Endothelial cell of umbilical vein (primary cell): ENCODE measurements at regions not wholly inside any gene's neighbourhood (a gene's known extent, or its start where the extent isn't known, plus 50 kb on each side); places are given as distances from the start of the nearest gene placed in this dataset.

Source experiments
- BruUV-seq: library from RNA; stranded (reverse); fragments of 400-500 nt; replicated peaks from 2 replicates; lab custom pipeline; 2021; lab: Mats Ljungman, UMichigan
- CTCF ChIA-PET: fragments of 300-600, 350-600 bp; sonication (Branson Sonifier 250); formaldehyde crosslinking; loops from one replicate; lab custom pipeline; 2021; ENCODE audit warnings: antibody characterized with exemption, inconsistent platforms; lab: Charles Lee
- POLR2A ChIA-PET: fragments of 300-600, 350-600 bp; sonication (Branson Sonifier 250); formaldehyde crosslinking; loops from one replicate; lab custom pipeline; 2021; ENCODE audit warnings: antibody characterized with exemption, inconsistent platforms; lab: Charles Lee
- DNase-seq: peaks from one replicate; pipeline ENCODE4 v3.0.0-alpha.2; 2011; ENCODE audit warnings: low read depth, low spot score
- FAIRE-seq: peaks from 2 replicates; lab custom pipeline; 2011; peaks lifted over from hg19 to GRCh38; lab: Jason Lieb, UNC
- H2AFZ ChIP-seq: 2 replicates; pipeline ENCODE4 v1.6.0; 2012; ENCODE audit warnings: low read depth, low read length, control low read depth, inconsistent platforms
- H3K27ac ChIP-seq: 2 replicates; pipeline ENCODE4 v1.5.1; 2011; ENCODE audit warnings: low read depth, mild to moderate bottlenecking, control low read depth, low read length, moderate library complexity; ENCODE audit not compliant: insufficient read depth
- H3K27me3 ChIP-seq, 2 experiments: 2 replicates each; pipeline versions ENCODE4 v1.6.0 to v1.6.1; 2011; ENCODE audit warnings: low read length in 2 of 2, mixed read lengths in 1 of 2; ENCODE audit not compliant: control insufficient read depth in 2 of 2, insufficient read depth in 2 of 2
- H3K36me3 ChIP-seq, 2 experiments: 2 replicates in 1 of 2; 3 replicates in 1 of 2; pipeline ENCODE4 v1.5.1; 2011; ENCODE audit warnings: low read length in 2 of 2, mild to moderate bottlenecking in 1 of 2, moderate library complexity in 1 of 2; ENCODE audit not compliant: control insufficient read depth in 2 of 2, insufficient read depth in 2 of 2; ENCODE audit errors: extremely low read depth in 1 of 2
- H3K4me1 ChIP-seq: 3 replicates; pipeline ENCODE4 v1.5.1; 2011; ENCODE audit warnings: mild to moderate bottlenecking, low read length; ENCODE audit not compliant: control insufficient read depth, insufficient read depth; ENCODE audit errors: extremely low read depth
- H3K4me2 ChIP-seq: 2 replicates; pipeline ENCODE4 v1.6.1; 2011; ENCODE audit warnings: low read length, control low read depth, mixed read lengths; ENCODE audit not compliant: insufficient read depth
- H3K4me3 ChIP-seq, 3 experiments: fragments of 200-600 bp in 1 of 3; sonication (generic), shearing (Covaris generic) in 1 of 3; replicated peaks in 1 of 3; 2 replicates each; pipeline ENCODE4 v1.5.1; 2011 to 2016; ENCODE audit warnings: control low read depth in 3 of 3, low read length in 3 of 3, mild to moderate bottlenecking in 2 of 3, inconsistent platforms in 1 of 3, low read depth in 1 of 3, moderate library complexity in 1 of 3; ENCODE audit not compliant: insufficient read depth in 1 of 3
- H3K79me2 ChIP-seq: 2 replicates; pipeline ENCODE4 v1.6.0; 2012; ENCODE audit warnings: low read length, inconsistent platforms; ENCODE audit not compliant: control insufficient read depth, insufficient read depth
- H3K9ac ChIP-seq: replicated peaks from 2 replicates; pipeline ENCODE3; 2011; ENCODE audit warnings: low read length, control low read depth; ENCODE audit not compliant: insufficient read depth; ENCODE audit errors: extremely low read depth
- H3K9me1 ChIP-seq: replicated peaks from 3 replicates; pipeline ENCODE4 v1.6.0; 2011; ENCODE audit warnings: mild to moderate bottlenecking, low read length; ENCODE audit not compliant: control insufficient read depth, insufficient read depth; ENCODE audit errors: extremely low read depth
- H3K9me3 ChIP-seq: replicated peaks from 2 replicates; pipeline ENCODE4 v1.5.1; 2012; ENCODE audit warnings: low read length, inconsistent platforms; ENCODE audit not compliant: control insufficient read depth, insufficient read depth
- H4K20me1 ChIP-seq: replicated peaks from 2 replicates; pipeline ENCODE3; 2011; ENCODE audit warnings: mild to moderate bottlenecking, low read length; ENCODE audit not compliant: control insufficient read depth, insufficient read depth; ENCODE audit errors: extremely low read depth
- EZH2 ChIP-seq: IDR thresholded peaks from 2 replicates; pipeline ENCODE4 v1.6.1; 2012; ENCODE audit warnings: borderline replicate concordance, low read depth, mild to moderate bottlenecking, moderate library complexity, low read length, inconsistent platforms; ENCODE audit not compliant: severe bottlenecking
- JUN ChIP-seq: IDR thresholded peaks from 2 replicates; pipeline ENCODE4 v1.6.1; 2011; ENCODE audit warnings: borderline replicate concordance, low read depth; ENCODE audit not compliant: insufficient read length, insufficient read depth
- POLR2A ChIP-seq: IDR thresholded peaks from 2 replicates; pipeline ENCODE4 v1.6.1; 2012; ENCODE audit warnings: low read depth, mild to moderate bottlenecking, control low read depth, low read length
- POLR2AphosphoS5 ChIP-seq: IDR thresholded peaks from 2 replicates; pipeline ENCODE4 v1.6.1; 2012; ENCODE audit warnings: low read depth, mild to moderate bottlenecking, control low read depth, low read length, moderate library complexity; ENCODE audit not compliant: insufficient read depth
- dilution Hi-C: fragments of 300-500 bp; cut with MboI; formaldehyde crosslinking; loops from one replicate; pipeline ENCODE4 v1.15.0; 2019; ENCODE audit warnings: low sequenced_read_pairs; ENCODE audit not compliant: extremely low pct_ligation_motif_present
- intact Hi-C: fragments of 100-400 bp; cut with micrococcal nuclease; formaldehyde crosslinking; loops from one replicate; pipeline ENCODE4 v1.10.0; 2022
- TF ChIP-seq, protein P1 (sequence below): IDR thresholded peaks from 2 replicates; pipeline ENCODE4 v1.6.1; 2011; ENCODE audit not compliant: insufficient read depth, insufficient read length
- TF ChIP-seq, protein P2 (sequence below), 2 donors: IDR thresholded peaks; 1 replicate in 1 of 2; 2 replicates in 1 of 2; pipeline ENCODE4 v1.5.1; 2011; ENCODE audit warnings: low read length in 2 of 2, mild to moderate bottlenecking in 2 of 2, moderate library complexity in 2 of 2, control low read depth in 1 of 2, inconsistent platforms in 1 of 2, low read depth in 1 of 2; ENCODE audit not compliant: insufficient read depth in 1 of 2; ENCODE audit errors: extremely low read depth in 1 of 2

DNA sequence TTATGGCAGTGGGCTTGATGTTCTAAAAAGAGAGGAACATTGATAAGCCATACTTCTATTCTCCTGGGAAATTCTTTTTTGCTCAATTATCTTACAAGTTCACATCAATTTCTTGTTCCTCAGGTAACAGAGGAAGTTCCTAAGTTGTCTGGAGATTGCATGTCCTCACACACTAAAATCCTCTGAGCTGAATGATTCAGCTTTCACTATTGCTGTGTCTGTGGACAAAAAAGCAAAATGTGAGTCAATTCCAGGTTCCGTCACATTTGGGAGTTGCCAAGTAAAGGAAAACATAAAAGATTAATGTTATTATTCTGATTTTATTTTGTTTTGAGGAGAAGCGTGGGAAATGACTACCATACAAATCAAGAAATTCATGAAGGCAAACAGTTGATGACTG is 316.7 kb downstream of the CHRM3 start:
- Histone ChIP-seq H3K9me1 (no peaks in the 10 kb centered on the region), H2AFZ (no peak overlapping the region), H3K9ac (no peak overlapping the region), H3K36me3 (no peaks in the 10 kb centered on the region), H3K4me1 (no peaks in the 10 kb centered on the region), H3K27ac (no peak overlapping the region), H3K4me3 (no peak overlapping the region), H3K4me2 (no peak overlapping the region), H3K9me3 (no peaks in the 10 kb centered on the region), H4K20me1 (no peaks in the 10 kb centered on the region), H3K79me2 (no peaks in the 10 kb centered on the region), H3K27me3 (no peaks in the 10 kb centered on the region)
- BruUV-seq = no TSS peak
- ChIA-PET POLR2A (no interaction called here), CTCF (no interaction called here)
- TF ChIP-seq JUN (no peak), POLR2AphosphoS5 (no peak), EZH2 (no peak), POLR2A (no peak)
- TF ChIP-seq, protein P1, sequence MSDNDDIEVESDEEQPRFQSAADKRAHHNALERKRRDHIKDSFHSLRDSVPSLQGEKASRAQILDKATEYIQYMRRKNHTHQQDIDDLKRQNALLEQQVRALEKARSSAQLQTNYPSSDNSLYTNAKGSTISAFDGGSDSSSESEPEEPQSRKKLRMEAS = no peak
- TF ChIP-seq, protein P2, sequence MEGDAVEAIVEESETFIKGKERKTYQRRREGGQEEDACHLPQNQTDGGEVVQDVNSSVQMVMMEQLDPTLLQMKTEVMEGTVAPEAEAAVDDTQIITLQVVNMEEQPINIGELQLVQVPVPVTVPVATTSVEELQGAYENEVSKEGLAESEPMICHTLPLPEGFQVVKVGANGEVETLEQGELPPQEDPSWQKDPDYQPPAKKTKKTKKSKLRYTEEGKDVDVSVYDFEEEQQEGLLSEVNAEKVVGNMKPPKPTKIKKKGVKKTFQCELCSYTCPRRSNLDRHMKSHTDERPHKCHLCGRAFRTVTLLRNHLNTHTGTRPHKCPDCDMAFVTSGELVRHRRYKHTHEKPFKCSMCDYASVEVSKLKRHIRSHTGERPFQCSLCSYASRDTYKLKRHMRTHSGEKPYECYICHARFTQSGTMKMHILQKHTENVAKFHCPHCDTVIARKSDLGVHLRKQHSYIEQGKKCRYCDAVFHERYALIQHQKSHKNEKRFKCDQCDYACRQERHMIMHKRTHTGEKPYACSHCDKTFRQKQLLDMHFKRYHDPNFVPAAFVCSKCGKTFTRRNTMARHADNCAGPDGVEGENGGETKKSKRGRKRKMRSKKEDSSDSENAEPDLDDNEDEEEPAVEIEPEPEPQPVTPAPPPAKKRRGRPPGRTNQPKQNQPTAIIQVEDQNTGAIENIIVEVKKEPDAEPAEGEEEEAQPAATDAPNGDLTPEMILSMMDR (IDR thresholded peaks at IDR 0.05; ENCODE audit: extremely low read depth in 1 of 2, insufficient read depth in 1 of 2, low read depth in 1 of 2, low read length in 2 of 2) = no peak
- dilution Hi-C loops (no loop called here), intact Hi-C loops (no loop called here)
- DNase-seq (no peak), FAIRE-seq (no peak)
